GM19455 (cell line): ENCODE measurements at regions not wholly inside any gene's neighbourhood (a gene's known extent, or its start where the extent isn't known, plus 50 kb on each side); places are given as distances from the start of the nearest gene placed in this dataset.

Experiments used
- ATAC-seq: cut with Tn5 transposase; IDR thresholded peaks from one replicate; pipeline ENCODE4 v1.9.1; 2021; ENCODE audit not compliant: unreplicated experiment

GRCh38 chr17:33403194-33403593 lies 110.1 kb upstream of the ASIC2 start:
- ATAC-seq: no peak

DNA sequence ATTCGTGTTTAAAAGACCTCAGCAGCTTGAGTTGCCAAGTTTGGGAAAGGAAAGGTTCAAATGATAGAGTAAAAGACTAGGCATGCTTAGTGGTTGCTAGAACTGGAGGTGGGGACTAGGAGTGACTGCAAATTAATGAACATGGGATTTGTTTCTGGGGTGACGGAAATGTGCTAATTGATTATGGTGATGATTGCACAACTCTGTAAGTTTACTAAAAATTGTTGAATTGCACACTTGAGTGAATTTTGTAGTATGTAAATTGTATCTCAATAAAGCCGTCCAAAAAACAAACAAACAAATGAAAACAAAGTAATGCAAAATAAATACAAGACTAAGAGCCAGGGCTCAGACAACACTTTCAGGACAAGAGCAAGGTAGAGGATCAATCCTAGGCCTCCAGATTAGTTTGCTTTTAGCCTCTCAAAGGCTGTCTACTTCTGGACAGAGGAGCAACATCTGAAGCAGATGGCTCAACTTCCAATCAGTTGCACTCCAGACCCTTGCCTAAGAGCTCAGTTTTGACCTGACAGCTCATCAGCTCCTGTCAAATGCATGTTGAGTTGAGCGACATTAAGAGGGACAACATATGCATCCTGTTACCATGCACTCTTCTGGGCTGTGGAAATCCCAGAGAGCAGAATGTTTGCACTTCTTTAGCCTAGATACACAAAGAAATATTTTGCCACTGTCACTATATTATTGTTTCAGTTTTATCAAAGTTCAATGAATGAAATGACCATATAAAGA lies 111.2 kb upstream of the ASIC2 start:
- ATAC-seq: no peak

- ATAC-seq: no peak
Measured at GRCh38 chr17:33416131-33416530, 123.0 kb upstream of the ASIC2 start.

DNA sequence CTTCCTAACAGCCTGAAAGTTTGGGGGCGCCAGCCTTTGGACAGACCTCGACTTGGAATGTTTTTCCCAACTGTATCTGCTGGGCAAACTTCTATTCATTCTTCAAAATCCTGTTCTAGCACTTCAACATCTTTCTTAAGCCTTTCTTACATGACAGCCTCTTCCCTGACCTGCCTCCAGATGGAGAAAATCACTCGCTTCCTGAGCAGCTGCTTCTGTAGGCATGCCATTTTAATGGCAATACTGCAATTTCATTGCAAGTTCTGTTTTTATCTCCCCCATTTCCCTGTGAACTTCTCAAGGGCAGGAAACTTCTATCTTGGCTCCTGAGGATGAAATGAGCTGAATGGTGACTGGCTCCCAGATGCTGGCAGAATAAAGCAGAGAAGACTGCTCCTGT lies 128.8 kb upstream of the ASIC2 start:
- ATAC-seq: no peak

DNA sequence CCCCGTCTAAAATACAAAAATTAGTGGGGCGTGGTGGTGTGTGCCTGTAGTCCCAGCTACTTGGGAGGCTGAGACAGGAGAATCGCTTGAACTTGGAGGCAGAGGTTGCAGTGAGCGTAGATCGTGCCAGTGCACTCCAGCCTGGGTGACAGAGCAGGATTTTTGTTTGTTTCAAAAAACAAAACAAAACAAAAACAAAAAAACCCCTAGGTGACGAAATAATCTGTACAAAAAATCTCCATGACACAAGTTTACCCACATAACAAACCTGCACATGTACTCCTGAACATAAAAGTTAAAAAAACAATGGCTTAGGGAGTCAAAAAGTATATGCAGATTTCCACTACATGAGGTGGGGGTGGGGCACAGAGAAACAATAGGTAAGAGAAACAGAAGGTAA lies 140.5 kb upstream of the ASIC2 start:
- ATAC-seq: no peak

- ATAC-seq: no peak
Measured at GRCh38 chr17:33434841-33435240, 141.7 kb upstream of the ASIC2 start.

GRCh38 chr17:33435721-33436301 lies 142.7 kb upstream of the ASIC2 start:
- no peak for ATAC-seq

DNA sequence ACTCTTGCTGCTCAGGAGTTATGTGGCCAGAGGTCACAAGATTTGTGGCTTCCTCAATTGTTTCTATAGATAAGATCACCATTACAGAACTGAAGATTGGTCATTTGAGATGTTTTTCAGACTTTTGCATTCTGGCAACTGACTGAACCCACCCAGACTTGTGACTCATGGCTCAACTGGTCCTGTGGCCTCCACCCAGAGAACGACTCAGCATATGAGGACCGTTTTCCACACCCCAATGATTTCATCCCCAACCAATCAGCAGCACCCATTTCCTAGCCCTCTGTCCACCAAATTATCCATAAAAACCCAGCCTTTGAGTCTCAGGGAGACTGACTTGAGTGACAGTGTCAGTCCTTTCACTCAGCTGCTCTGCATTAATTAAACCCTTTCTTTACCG lies 143.2 kb upstream of the ASIC2 start:
- no peak for ATAC-seq

GRCh38 chr17:33438139-33438538 lies 145.0 kb upstream of the ASIC2 start:
- no peak for ATAC-seq

GRCh38 chr17:33438578-33438977 lies 145.5 kb upstream of the ASIC2 start:
- ATAC-seq: no peak

DNA sequence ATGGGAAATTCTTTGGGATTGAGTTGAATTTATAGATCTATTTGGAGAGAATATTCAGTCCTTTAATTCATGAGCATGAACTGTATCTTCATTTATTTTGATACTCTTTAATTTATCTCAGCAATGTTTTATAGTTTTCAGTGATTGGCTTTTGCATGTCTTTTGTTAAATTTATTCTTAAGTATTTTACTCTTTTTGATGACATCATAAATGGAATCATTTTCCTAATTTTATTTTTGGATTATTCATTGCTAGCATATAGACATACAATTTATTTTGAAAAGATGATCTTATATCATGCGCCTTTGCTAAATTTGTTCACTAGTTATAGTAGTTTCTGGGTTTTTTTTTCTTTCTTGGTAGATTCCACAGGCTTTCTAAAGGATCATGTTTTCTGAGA lies 149.2 kb upstream of the ASIC2 start:
- no peak for ATAC-seq

- no peak for ATAC-seq
Measured at GRCh38 chr17:33444731-33445130, 151.6 kb upstream of the ASIC2 start.

DNA sequence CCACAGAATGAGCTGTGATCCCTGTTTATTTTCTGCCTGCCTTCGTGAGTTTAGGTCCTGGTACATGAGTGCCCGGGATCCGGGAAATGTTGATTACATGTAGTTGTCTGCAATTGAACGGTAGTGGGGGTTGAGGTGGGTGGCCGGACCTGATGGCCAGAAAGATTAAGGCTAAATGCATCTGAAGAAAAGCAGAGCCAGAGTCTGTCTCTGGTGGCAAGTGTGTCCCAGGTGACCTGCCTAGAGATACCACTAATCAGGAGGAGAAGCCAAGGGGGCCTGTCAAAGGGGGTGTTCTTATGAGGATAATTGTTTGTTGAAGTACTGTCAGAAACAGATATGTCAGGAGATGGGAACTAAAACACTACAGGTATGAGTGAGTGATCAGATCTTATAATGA lies 154.0 kb upstream of the ASIC2 start:
- no peak for ATAC-seq

DNA sequence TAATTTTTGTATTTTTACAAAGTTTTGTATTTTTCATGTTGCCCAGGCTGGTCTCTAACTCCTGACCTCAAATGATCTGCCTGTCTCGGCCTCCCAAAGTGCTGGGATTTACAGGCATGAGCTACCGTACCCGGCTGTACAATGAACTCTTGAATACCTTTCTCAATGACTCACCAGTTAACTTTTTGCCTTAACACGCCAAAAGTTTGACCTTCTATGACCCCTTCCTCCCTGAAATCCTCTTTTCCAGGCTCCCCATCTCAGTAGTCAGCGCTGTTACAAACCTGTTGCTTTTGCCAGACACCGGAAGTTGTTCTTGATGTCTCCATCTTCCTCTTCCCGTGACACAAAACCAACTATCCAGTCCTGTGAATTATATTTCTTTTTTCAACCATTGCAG lies 158.1 kb upstream of the ASIC2 start:
- ATAC-seq: no peak

GRCh38 chr17:33457477-33457876 lies 164.4 kb upstream of the ASIC2 start:
- ATAC-seq: no peak

GRCh38 chr17:33459078-33459940 lies 166.2 kb upstream of the ASIC2 start:
- peak; percentile 79 for ATAC-seq

GRCh38 chr17:33460781-33461450 lies 167.8 kb upstream of the ASIC2 start:
- no peak for ATAC-seq

- no peak for ATAC-seq
Measured at GRCh38 chr17:33463887-33464286, 170.8 kb upstream of the ASIC2 start.

DNA sequence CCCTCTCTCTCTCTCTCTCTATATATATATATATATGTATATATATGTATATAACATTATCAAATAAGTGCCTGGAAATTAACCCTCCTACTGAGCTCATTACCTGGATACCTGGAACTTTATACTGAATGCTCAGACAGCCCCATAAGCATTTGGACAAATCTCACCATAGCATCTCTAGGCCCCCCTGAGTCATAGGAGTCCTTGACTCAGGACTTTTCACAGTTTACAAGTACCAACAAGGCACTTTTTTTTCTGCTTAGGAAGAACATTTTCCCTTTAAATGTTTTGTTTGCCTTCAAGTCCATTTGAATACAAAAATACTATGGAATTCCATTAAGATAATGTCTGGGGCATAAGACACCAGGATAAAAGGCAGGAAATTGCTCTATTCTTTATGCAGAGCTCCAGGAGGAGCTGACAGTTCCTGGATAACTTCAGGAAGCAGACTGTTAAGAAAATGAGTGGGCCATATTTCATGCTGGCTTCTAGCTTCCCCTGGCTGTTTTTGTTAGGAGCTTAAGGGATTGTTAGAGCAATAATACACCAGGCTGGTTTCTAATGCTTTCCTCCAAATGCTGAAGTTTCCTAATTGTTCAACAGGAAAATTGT lies 171.7 kb upstream of the ASIC2 start:
- no peak for ATAC-seq

GRCh38 chr17:33469421-33469820 lies 176.3 kb upstream of the ASIC2 start:
- ATAC-seq: no peak

DNA sequence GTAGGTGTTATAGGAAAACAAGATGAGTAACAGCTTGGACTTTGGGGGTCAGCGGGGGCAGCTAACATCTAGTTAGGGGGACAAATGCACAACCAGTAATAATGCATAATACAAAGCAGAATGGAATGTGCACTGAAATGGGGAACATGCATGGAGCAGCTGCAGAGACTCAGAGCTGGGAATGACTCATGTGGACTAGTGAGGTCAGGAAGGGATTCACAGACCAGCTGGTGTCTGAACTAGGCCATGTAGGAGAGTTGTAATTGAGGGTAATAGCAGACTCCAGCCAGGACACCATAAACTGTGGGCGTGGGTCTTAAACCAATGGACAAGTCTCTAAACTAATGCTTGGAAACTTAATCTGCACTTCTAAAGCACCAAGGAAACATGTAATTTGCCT lies 176.8 kb upstream of the ASIC2 start:
- no peak for ATAC-seq
